Esophagus muscularis mucosa (tissue), 4 donors: ENCODE measurements at regions not wholly inside any gene's neighbourhood (a gene's known extent, or its start where the extent isn't known, plus 50 kb on each side); places are given as distances from the start of the nearest gene placed in this dataset.

ENCODE experiments used
- DNase-seq: peaks from one replicate; pipeline ENCODE4 v3.0.0-alpha.2; 2017; ENCODE audit errors: extremely low spot score
- H3K27ac ChIP-seq, 4 donors: fragments of 200-600 bp; sonication (generic); replicated peaks in 1 of 4; 1 replicate in 3 of 4; 2 replicates in 1 of 4; pipeline ENCODE4 v1.5.1; 2016 to 2019; ENCODE audit warnings: mild to moderate bottlenecking in 1 of 4
- H3K27me3 ChIP-seq, 4 donors: fragments of 200-600 bp; sonication (generic); one replicate each; pipeline versions ENCODE4 v1.5.1 to v1.6.0; 2016 to 2019
- H3K36me3 ChIP-seq, 4 donors: fragments of 200-600 bp; sonication (generic); one replicate each; pipeline ENCODE4 v1.5.1; 2016 to 2019
- H3K4me1 ChIP-seq, 4 donors: fragments of 200-600 bp; sonication (generic); one replicate each; pipeline ENCODE4 v1.5.1; 2016 to 2019
- H3K4me3 ChIP-seq, 4 donors: fragments of 200-600 bp; sonication (generic); 1 replicate in 2 of 4; 2 replicates in 2 of 4; pipeline ENCODE4 v1.5.1; 2016 to 2019; ENCODE audit warnings: mild to moderate bottlenecking in 4 of 4, moderate library complexity in 1 of 4
- H3K9me3 ChIP-seq, 4 donors: fragments of 200-600 bp; sonication (generic); 1 replicate in 3 of 4; 2 replicates in 1 of 4; pipeline ENCODE4 v1.5.1; 2016 to 2019
- EP300 ChIP-seq: sonication (generic); formaldehyde crosslinking; IDR thresholded peaks from one replicate; pipeline ENCODE4 v1.6.1; 2017; ENCODE audit warnings: antibody characterized with exemption
- POLR2A ChIP-seq: fragments of 450-650 bp; IDR thresholded peaks from one replicate; pipeline ENCODE4 v1.6.1; 2017; ENCODE audit warnings: antibody characterized with exemption, moderate library complexity, mild to moderate bottlenecking, low read depth
- POLR2AphosphoS5 ChIP-seq, 2 donors: sonication (generic); formaldehyde crosslinking; IDR thresholded peaks; one replicate each; pipeline ENCODE4 v1.6.1; 2017; ENCODE audit warnings: antibody characterized with exemption in 2 of 2
- WGBS: methylation state at CpG from one replicate; pipeline ENCODE4 v1.1.5; 2018; 5-methylcytosine and 5-hydroxymethylcytosine counted together
- intact Hi-C: fragments of 100-400 bp; cut with DNase I; formaldehyde crosslinking; loops from one replicate; pipeline ENCODE4 v1.15.1; 2023
- TF ChIP-seq, protein P1 (sequence below), 3 experiments: fragments of 200-600 bp in 2 of 3; fragments of 450-650 bp in 1 of 3; sonication (generic) in 2 of 3; IDR thresholded peaks; one replicate each; pipeline ENCODE4 v1.5.1; 2017 to 2019; ENCODE audit warnings: antibody characterized with exemption in 3 of 3, mild to moderate bottlenecking in 2 of 3, moderate library complexity in 1 of 3

DNA sequence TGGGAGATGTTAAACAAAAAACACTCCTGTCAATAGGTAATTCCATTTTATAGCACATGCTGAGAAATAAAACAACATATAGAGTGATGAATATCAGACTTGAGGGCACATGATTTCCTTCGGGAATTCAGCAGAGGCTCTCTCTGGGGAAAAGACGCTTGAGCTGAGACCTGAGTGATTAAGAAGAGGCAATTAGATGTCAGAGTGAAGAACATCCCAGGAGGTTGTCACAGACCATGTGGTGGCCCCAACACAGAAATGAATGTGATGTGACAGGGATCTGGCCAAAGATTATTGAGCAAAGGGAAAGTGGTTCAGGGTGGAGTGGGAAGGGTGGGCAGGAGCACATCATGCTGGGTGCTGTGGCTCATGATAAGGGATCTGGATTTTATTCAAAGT, 254.7 kb downstream of the RAD51AP2 start:
- Histone ChIP-seq H3K4me1 (no peaks in the 10 kb centered on the region), H3K27me3 (no peaks in the 10 kb centered on the region), H3K9me3 (no peaks in the 10 kb centered on the region), H3K27ac (no peak overlapping the region), H3K36me3 (no peaks in the 10 kb centered on the region), H3K4me3 (no peak overlapping the region)
- DNase-seq, result no peak
- WGBS, result 49% methylated on average over 2 of the region's 2 CpGs
- intact Hi-C loops, result no loop called here
- TF ChIP-seq, protein P1, sequence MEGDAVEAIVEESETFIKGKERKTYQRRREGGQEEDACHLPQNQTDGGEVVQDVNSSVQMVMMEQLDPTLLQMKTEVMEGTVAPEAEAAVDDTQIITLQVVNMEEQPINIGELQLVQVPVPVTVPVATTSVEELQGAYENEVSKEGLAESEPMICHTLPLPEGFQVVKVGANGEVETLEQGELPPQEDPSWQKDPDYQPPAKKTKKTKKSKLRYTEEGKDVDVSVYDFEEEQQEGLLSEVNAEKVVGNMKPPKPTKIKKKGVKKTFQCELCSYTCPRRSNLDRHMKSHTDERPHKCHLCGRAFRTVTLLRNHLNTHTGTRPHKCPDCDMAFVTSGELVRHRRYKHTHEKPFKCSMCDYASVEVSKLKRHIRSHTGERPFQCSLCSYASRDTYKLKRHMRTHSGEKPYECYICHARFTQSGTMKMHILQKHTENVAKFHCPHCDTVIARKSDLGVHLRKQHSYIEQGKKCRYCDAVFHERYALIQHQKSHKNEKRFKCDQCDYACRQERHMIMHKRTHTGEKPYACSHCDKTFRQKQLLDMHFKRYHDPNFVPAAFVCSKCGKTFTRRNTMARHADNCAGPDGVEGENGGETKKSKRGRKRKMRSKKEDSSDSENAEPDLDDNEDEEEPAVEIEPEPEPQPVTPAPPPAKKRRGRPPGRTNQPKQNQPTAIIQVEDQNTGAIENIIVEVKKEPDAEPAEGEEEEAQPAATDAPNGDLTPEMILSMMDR (IDR thresholded peaks at IDR 0.05), result no peak
- TF ChIP-seq POLR2A (no peak), POLR2AphosphoS5 (IDR thresholded peaks at IDR 0.05) (no peak), EP300 (no peak)

DNA sequence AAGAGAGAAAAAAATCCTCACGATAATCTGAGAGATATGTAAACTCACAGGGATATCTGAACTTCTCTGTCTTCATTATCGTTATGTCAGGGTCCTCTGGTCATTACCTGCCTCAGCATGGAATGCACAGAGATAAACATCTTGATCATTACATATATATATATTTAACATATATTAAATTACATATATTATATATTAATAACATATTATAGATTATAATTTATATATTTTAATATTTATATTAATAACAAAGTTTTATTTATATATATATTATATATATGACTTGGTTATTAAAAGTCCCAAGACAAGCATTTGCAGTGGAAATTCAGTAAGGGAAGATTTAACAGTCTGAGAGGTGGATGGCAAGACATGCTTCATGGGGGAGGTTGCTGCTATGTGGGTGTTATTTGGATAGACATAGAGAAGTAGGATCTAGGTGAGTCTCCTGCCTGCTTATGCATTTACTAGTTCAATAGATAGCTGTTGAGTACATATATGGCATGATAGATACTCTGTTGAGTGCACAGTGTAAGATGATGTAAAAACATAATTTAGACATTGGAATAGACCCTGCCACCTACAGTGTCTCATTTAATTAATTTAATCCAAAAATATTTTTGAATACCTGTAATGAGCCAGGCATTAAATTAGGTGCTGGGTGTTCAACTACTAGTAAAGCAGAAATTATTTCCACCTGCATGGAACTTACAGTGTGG, 255.2 kb downstream of the RAD51AP2 start:
- 85% methylated on average over 2 of the region's 2 CpGs for WGBS
- no peak for TF ChIP-seq POLR2AphosphoS5 (IDR thresholded peaks at IDR 0.05)
- no peak for TF ChIP-seq POLR2A
- no peak for TF ChIP-seq EP300
- TF ChIP-seq, protein P1 (IDR thresholded peaks at IDR 0.05), result no peak

DNA sequence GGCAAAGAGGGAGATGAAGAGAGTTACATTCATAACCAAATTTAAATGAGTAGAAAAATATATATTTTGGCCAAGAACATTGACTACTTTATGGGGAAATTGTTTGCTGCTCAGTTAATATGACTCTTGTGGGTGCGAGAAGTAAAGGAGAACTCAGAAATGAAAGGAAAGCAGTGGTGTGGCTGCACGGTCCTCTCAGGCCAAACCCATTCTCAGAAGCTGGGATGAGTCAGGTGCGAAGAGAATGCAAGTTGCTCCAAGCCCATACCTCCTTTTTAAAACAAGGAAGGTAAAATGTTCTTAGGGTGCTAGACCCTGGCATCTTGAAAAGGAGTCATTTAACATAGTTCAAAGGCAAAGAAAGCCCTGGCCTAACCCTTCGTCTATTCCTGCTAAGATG, 258.6 kb downstream of the RAD51AP2 start:
- DNase-seq, result no peak
- Histone ChIP-seq H3K4me1 (no peaks in the 10 kb centered on the region), H3K27ac (no peak overlapping the region), H3K4me3 (no peak overlapping the region), H3K27me3 (no peaks in the 10 kb centered on the region), H3K36me3 (no peaks in the 10 kb centered on the region), H3K9me3 (no peaks in the 10 kb centered on the region)
- TF ChIP-seq, protein P1 (IDR thresholded peaks at IDR 0.05), result no peak
- TF ChIP-seq POLR2A (no peak), POLR2AphosphoS5 (IDR thresholded peaks at IDR 0.05) (no peak), EP300 (no peak)
- intact Hi-C loops, result no loop called here
- 87% methylated on average over 4 of the region's 4 CpGs for WGBS

More for the DNA sequence above, 255.2 kb downstream of the RAD51AP2 start:
- no peaks in the 10 kb centered on the region for H3K27me3 ChIP-seq
- no peak for DNase-seq
- intact Hi-C loops, result no loop called here
- H3K36me3 ChIP-seq, result no peaks in the 10 kb centered on the region
- no peaks in the 10 kb centered on the region for H3K4me1 ChIP-seq
- no peak overlapping the region for H3K27ac ChIP-seq
- H3K9me3 ChIP-seq, result no peaks in the 10 kb centered on the region
- no peak overlapping the region for H3K4me3 ChIP-seq

DNA sequence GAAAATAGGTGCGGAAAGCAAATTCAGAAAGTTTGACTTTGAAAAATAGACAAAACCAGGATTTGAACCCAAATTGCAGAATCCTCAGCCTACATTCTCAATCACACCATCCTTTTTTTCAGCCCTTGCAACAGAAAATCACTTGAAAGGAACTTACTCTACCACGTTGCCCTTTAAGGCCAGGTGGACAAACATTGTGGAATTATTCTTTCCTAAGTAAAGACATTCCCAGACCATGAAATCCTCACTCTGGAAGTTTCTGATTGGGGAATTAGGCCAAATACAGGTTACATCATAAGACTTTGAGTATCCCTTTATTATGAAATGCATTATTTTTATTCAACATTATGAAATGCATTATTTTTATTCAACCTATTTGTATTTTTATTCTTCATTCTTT, 259.4 kb downstream of the RAD51AP2 start:
- Histone ChIP-seq H3K27ac (no peak overlapping the region), H3K9me3 (no peaks in the 10 kb centered on the region), H3K36me3 (no peaks in the 10 kb centered on the region), H3K27me3 (no peaks in the 10 kb centered on the region), H3K4me3 (no peak overlapping the region), H3K4me1 (no peaks in the 10 kb centered on the region)
- DNase-seq, result no peak
- intact Hi-C loops, result no loop called here
- TF ChIP-seq, protein P1 (IDR thresholded peaks at IDR 0.05), result no peak
- TF ChIP-seq POLR2A, result no peak
- no peak for TF ChIP-seq POLR2AphosphoS5 (IDR thresholded peaks at IDR 0.05)
- no peak for TF ChIP-seq EP300
- WGBS, result 57% methylated on average over 2 of the region's 2 CpGs
